ENCODE measurements at regions not wholly inside any gene's neighbourhood (a gene's known extent, or its start where the extent isn't known, plus 50 kb on each side); places are given as distances from the start of the nearest gene placed in this dataset.

- no peak for DNase-seq (ENCODE audit: unreplicated experiment)
- POLR2A ChIA-PET = no interaction called here
- intact Hi-C loops (cut with micrococcal nuclease) = no loop called here
- H3K4me3 Mint-ChIP-seq (ENCODE audit: unreplicated experiment) = no peak overlapping the region
- no peaks in the 10 kb centered on the region for H3K4me1 Mint-ChIP-seq (ENCODE audit: insufficient read depth, unreplicated experiment)
- no peak overlapping the region for H3K27ac Mint-ChIP-seq (ENCODE audit: low read depth, unreplicated experiment)
- peaks cover 66% of the 10 kb centered on the region for H3K27me3 Mint-ChIP-seq (ENCODE audit: insufficient read depth, unreplicated experiment)
- TF ChIP-seq, protein P1, sequence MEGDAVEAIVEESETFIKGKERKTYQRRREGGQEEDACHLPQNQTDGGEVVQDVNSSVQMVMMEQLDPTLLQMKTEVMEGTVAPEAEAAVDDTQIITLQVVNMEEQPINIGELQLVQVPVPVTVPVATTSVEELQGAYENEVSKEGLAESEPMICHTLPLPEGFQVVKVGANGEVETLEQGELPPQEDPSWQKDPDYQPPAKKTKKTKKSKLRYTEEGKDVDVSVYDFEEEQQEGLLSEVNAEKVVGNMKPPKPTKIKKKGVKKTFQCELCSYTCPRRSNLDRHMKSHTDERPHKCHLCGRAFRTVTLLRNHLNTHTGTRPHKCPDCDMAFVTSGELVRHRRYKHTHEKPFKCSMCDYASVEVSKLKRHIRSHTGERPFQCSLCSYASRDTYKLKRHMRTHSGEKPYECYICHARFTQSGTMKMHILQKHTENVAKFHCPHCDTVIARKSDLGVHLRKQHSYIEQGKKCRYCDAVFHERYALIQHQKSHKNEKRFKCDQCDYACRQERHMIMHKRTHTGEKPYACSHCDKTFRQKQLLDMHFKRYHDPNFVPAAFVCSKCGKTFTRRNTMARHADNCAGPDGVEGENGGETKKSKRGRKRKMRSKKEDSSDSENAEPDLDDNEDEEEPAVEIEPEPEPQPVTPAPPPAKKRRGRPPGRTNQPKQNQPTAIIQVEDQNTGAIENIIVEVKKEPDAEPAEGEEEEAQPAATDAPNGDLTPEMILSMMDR (IDR thresholded peaks at IDR 0.05; ENCODE audit: unreplicated experiment) = no peak
- H3K36me3 Mint-ChIP-seq (ENCODE audit: insufficient read depth, unreplicated experiment) = no peaks in the 10 kb centered on the region
- H3K9me3 Mint-ChIP-seq (ENCODE audit: unreplicated experiment) = no peaks in the 10 kb centered on the region
- CTCF ChIA-PET = interaction anchor here (0.7 kb wide), 1 partner anchor 779 kb away, joined by 3 read pairs; no protein-coding TSS in a partner anchor
- BruUV-seq (replicated peaks) = no TSS peak
These were observed 220.7 kb upstream of the POU3F1 start for GRCh38 chr1:38267037-38268036.

- CTCF ChIA-PET = interaction anchor here (0.7 kb wide), 1 partner anchor 781 kb away, joined by 3 read pairs; no protein-coding TSS in a partner anchor
These were observed 219.6 kb upstream of the POU3F1 start for GRCh38 chr1:38266197-38266520.

GRCh38 chr1:38265293-38266196, 219.0 kb upstream of the POU3F1 start:
- no peak overlapping the region for H3K4me3 Mint-ChIP-seq (ENCODE audit: unreplicated experiment)
- no TSS peak for BruUV-seq (replicated peaks)
- H3K4me1 Mint-ChIP-seq (ENCODE audit: insufficient read depth, unreplicated experiment) = no peaks in the 10 kb centered on the region
- TF ChIP-seq, protein P1 (IDR thresholded peaks at IDR 0.05; ENCODE audit: unreplicated experiment) = no peak
- ChIA-PET CTCF (no interaction called here), POLR2A (no interaction called here)
- intact Hi-C loops (cut with micrococcal nuclease) = no loop called here
- no peaks in the 10 kb centered on the region for H3K9me3 Mint-ChIP-seq (ENCODE audit: unreplicated experiment)
- peaks cover 49% of the 10 kb centered on the region for H3K27me3 Mint-ChIP-seq (ENCODE audit: insufficient read depth, unreplicated experiment)
- H3K36me3 Mint-ChIP-seq (ENCODE audit: insufficient read depth, unreplicated experiment) = no peaks in the 10 kb centered on the region
- no peak for DNase-seq (ENCODE audit: unreplicated experiment)
- no peak overlapping the region for H3K27ac Mint-ChIP-seq (ENCODE audit: low read depth, unreplicated experiment)

More at GRCh38 chr1:38266197-38266520, 219.6 kb upstream of the POU3F1 start:
- Mint-ChIP-seq H3K9me3 (ENCODE audit: unreplicated experiment) (no peaks in the 10 kb centered on the region), H3K4me1 (ENCODE audit: insufficient read depth, unreplicated experiment) (no peaks in the 10 kb centered on the region), H3K4me3 (ENCODE audit: unreplicated experiment) (no peak overlapping the region), H3K27me3 (ENCODE audit: insufficient read depth, unreplicated experiment) (peaks cover 55% of the 10 kb centered on the region), H3K27ac (ENCODE audit: low read depth, unreplicated experiment) (no peak overlapping the region), H3K36me3 (ENCODE audit: insufficient read depth, unreplicated experiment) (no peaks in the 10 kb centered on the region)
- POLR2A ChIA-PET = no interaction called here
- TF ChIP-seq, protein P1 (IDR thresholded peaks at IDR 0.05; ENCODE audit: unreplicated experiment) = no peak
- no peak for DNase-seq (ENCODE audit: unreplicated experiment)
- no TSS peak for BruUV-seq (replicated peaks)
- intact Hi-C loops (cut with micrococcal nuclease) = no loop called here

GRCh38 chr1:38263438-38263837, 216.8 kb upstream of the POU3F1 start:
- Mint-ChIP-seq H3K36me3 (ENCODE audit: insufficient read depth, unreplicated experiment) (no peaks in the 10 kb centered on the region), H3K4me3 (ENCODE audit: unreplicated experiment) (no peak overlapping the region), H3K27ac (ENCODE audit: low read depth, unreplicated experiment) (no peak overlapping the region), H3K4me1 (ENCODE audit: insufficient read depth, unreplicated experiment) (no peaks in the 10 kb centered on the region), H3K27me3 (ENCODE audit: insufficient read depth, unreplicated experiment) (peaks cover 48% of the 10 kb centered on the region), H3K9me3 (ENCODE audit: unreplicated experiment) (no peaks in the 10 kb centered on the region)
- ChIA-PET CTCF (interaction anchor here (0.6 kb wide), 1 partner anchor 54 kb away, joined by 4 read pairs; no protein-coding TSS in a partner anchor), POLR2A (no interaction called here)
- TF ChIP-seq, protein P1 (IDR thresholded peaks at IDR 0.05; ENCODE audit: unreplicated experiment) = no peak
- BruUV-seq (replicated peaks) = no TSS peak
- intact Hi-C loops (cut with micrococcal nuclease) = no loop called here
- no peak for DNase-seq (ENCODE audit: unreplicated experiment)
